Renal cortical epithelial cell (primary cell): ENCODE measurements at regions not wholly inside any gene's neighbourhood (a gene's known extent, or its start where the extent isn't known, plus 50 kb on each side); places are given as distances from the start of the nearest gene placed in this dataset.
A peak's percentile ranks its signal among the peaks of the same experiment; 100 is the strongest.

Source experiments
- DNase-seq: peaks from one replicate; pipeline ENCODE4 v3.0.0-alpha.2; 2011; ENCODE audit warnings: low read depth

DNA sequence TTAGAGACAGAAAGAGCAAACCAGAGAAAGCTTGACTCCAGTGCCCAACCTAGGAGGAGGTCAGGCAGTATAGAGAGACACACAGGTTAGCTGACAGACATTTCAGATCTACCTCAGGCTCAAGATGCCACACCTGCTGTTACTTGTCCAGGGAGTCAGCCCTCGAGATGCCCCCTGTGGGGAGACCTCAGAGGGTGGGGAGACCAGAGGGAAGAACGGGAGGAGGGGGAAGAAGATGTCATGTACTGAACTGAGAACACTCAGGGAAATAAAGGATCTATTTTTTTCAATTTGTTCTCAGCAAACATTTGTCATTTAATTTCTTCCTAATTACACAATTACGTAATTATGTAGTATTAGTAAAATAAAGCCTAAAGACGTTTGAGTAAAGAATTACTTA lies 196.3 kb upstream of the CADM1 start:
- no peak for DNase-seq

DNA sequence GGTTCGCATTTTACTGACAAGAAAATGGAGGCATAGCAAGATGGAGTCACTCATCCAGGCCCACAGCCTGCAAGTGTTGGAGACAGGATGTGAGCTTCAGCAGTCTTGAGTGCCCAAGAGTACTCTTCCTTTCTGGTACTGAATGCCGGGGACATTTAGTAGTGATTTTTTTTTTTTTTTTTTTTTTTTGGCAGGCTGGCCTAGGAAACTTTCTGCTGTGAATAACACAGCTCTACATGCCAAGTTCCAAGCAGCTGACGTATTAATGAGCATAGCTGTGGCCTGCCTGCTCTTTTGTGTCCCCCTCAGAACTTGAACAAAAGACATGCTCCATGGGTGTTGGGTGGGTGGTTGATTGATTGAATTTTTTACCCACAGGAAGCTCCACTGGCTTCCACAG lies 195.5 kb upstream of the CADM1 start:
- DNase-seq, result peak; percentile 29

DNA sequence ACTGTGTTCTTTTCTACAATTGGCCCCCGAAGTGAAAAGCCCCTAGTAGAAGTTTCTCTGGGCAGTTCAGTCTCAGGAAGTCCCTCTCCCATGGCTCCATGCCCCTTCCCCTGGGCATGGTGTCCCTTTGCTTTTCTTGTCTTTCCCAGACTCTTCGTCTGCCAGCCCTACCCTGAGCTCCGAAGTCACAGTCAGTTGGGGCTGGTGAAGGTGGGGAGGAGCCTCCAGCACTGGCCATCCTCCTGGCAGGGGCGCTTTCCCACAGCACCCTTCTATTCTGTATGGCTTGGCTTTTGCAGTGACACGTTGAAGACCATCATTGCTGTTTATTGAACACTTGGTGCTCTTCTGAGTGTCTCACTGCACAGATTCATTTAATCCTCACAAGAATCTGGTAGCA lies 195.1 kb upstream of the CADM1 start:
- no peak for DNase-seq

DNA sequence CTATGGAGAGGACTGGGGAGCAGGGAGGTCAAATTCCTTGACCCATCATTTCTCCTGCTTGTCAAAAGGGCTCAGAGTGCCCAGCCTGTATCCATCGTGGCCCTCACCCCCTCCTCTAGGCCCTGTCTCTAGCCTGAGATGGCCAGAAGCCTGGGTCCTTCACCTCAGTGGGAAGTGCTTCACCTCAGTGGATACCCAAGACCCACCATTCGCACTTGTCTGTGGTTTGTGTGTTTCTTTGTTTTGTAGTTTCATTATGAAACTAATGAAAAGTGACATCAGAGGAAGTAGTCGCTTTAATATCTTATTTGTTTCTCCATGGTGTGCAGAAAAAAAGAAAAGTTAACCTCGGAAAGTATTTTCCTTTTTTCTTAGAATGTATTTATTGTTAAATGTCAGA lies 194.0 kb upstream of the CADM1 start:
- DNase-seq, result no peak

DNA sequence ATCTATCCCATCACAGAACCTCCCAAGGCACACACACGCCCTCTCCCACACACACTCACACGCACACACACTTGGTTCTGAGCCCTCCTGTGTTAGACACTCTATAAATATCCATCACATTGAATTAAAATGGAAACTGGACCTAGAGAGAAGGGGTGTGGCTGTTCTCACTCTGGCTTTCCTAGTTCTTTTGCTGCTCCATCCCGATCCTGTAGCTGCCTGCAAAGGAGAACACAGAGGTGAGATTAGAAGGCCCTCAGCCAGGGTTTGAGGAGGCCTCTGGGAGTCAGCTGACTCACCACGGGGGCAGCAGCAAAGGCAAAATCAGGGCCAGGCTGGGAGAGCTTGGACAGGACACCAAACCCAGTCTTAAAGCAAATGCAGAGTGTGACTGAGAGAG lies 192.3 kb upstream of the CADM1 start:
- DNase-seq, result no peak

DNA sequence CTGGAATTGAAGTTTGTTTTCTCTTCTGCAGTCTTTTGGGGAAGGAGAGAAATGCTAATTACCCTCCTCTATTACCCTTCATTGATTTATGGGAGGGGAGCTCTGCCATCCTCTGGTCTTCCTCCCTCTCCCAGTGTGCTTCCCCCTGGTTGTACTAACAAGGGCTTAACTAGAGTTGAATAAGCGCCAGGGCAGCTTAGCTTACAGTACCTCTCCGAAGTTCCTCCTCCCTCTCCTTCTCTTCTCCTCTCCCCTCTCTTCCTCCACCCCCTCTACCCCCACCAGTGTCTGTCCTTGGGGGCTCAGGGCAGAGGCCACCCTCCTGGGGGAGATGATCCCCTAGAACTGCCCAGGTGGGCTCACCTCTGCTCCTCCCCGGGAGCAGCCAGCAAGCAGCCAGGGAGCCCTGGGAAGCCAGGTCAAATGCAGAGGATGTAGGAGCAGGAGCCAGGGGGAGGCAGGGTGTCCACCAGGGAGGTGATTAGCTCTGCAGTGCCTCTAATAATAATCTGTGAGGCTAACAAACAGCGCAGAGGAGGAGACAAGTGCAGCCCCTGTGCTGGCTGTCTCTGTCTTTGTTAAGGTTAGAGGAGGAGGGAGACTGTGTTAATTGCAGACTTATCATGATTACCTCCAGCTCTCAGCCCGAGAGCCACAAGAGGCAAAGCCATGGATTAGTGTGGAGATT lies 191.6 kb upstream of the CADM1 start:
- no peak for DNase-seq

DNA sequence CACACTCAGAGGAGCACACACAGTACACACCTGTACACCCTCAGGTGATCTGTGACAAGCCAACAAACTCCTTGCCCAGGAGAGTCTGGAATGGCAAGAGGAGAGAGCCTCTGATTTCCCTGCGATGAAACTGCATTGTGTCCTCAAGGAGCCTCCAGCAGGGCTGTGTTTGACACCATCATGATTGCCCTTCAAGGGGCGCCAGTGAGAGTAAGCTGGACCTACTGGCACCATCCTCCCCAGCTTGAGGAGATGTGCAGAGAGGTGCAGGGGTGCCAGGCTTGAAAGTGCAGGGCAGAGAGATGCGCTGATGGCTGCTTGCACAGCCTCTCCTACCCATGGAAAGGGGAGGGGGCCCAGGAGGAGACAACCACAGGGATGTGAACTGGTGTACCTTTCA lies 188.8 kb upstream of the CADM1 start:
- no peak for DNase-seq

DNA sequence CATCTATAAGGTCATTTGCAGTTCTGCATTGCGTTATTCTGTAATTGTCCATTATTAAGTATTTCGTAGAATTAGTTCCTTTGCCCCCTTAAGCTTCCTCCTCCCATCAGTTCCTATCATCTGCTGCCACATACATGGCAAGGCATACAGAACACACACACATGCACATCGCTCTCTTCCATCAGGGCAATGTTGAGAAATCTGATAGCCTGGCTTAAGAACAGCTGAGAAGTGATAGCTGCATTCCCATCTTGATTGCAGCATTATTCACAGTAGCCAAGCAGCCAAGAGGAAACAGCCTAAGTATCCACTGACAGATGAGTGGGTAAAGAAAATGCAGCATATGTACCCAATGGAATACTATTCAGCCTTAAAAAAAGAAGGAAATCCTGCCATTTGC lies 186.8 kb upstream of the CADM1 start:
- no peak for DNase-seq

DNA sequence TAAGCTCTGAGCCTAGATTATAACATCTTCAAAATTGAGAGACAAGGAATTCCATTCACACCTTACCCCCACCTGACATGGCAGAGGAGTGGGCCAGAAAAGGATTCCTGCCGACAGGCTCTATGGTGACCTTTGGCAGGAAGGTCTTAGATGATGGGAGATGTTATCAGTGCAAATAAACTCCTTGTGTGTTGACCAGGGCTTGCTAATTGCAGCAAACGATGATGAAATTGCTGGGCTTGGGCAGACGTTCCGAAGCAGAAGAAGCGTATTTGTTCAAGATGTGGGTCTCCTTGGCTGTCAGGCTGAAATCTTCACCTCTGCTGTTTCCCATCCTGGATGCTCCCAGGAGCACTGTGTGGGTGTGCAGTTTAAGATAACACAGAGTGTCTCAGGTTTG lies 183.7 kb upstream of the CADM1 start:
- no peak for DNase-seq

DNA sequence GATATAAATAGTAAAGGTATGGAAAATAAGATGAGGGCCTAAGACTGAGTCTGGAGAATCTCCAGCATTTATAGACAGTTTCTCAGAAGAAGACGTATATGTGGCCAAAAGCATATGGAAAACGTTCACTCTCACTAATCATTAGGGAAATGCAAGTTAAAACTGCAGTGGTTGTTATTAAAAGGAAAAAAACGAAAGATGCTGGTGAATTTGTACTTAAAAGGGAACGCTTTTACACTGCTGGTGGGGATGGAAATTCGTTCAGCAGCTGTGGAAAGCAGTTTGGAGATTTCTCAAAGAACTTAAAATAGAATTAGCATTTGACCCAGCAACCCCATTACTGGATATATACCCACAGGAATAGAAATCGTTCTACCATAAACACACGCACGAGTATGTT lies 180.5 kb upstream of the CADM1 start:
- DNase-seq, result no peak

DNA sequence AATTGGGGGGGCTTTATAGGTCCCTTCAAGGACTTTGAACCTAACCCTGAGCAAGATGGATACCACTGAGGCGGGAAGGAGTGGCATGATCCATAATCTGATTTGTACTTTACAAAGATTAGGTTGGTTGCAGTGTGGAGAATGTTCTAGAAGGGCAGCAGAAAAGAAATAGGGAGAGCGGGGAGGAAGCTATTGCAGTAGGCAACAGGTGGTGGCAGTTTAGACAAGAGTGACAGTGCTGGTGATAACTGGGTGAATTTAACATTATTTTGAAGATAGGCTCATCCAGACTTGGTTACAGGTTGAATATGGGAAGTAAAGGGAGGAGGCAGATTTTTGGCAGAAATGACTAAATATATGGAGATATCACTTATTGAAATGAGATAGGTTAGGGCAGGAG lies 179.9 kb upstream of the CADM1 start:
- no peak for DNase-seq

DNA sequence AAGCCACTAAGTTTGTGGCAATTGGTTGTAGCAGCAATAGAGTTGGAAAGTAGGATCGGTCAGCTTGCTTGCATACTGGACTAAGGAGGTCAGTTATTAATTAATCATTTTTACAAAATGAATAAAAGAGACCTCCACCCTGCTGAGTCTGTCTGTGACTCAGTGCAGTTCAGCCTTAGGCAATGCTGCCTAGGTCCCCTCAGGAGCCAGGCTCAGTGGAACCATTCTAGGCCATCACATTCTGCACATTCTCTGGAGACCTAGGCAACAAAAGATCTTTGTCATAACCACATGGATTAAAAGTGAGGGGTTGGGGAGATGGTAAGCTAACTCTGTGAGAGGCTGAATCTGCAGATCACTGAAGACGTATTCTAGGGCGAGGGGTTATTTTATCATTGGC lies 178.7 kb upstream of the CADM1 start:
- DNase-seq, result peak; percentile 65

DNA sequence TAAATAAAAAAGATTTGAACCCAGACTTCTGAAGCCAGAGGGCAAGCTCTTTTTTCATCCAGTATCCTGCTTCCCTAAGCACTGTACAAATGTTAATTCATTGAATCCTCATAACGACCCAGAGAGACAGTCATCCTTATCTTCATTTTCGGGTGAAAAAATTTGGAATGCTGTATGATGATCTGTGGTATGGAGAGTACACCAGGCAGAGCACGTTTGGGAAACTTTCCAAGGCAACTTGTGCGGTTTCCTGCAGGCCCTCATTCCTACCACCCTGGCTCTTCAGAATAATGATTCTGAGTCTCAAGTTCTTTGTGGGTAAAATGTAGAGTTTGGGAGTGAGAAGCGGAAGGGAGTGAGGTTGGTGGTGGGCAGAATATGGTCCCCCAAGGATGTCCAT lies 177.9 kb upstream of the CADM1 start:
- no peak for DNase-seq

DNA sequence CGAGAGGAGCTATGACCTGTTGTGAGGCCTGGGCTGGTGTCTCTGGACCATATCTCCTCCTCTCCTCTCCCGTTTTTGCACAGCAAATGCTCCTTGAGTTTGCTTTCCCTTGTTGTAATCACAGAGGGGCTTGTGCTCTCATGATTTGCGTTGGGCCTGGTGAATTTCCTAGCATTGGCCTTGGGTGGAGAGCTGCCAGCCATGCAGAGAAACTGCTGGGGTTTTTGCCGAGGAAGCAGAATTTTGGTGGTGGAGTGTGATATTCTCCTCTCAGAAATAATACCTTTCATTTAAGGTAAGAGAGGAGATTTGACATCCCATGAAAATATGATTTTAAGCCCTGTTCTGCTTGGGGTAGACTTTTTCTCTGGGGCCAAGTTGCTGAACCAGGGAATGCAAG lies 175.7 kb upstream of the CADM1 start:
- no peak for DNase-seq

DNA sequence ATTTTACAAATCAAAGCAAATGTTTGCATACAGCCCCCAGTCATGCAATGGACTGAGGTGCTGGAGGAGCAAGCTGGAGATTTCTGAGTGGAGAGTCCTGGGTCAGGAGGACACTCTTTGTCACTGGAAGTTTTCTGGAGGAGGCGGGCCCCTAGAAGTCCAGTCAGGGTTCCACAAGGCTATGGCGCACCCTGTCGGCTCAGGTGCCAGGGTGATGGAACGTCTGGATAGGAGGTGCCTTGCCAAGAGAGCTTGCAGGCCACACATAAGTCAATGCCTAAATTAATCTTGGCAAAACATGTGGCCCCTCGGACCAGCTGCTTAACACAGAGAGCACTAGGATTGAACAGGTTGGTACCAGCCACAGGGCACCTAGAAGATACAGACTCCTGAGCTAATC lies 174.7 kb upstream of the CADM1 start:
- DNase-seq, result no peak

DNA sequence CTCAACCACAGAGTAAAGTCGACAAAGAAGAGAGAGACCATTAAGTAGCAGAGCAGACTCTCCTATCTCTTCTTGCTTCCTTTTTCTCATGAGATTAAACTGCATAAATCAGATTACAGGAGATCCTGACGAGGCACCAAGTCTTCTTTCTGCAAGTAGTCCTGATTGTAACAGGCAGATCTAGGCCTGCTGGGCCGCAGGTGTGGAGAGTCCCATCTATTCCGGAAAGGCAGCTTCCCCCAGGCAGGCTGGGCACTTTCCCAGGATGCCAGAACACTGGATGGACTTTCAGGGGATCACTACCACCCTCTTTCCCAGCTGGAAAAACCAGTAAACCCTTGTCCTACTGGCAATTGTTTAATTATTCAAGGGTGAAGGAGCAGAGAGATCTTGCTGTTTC lies 173.0 kb upstream of the CADM1 start:
- DNase-seq, result no peak

DNA sequence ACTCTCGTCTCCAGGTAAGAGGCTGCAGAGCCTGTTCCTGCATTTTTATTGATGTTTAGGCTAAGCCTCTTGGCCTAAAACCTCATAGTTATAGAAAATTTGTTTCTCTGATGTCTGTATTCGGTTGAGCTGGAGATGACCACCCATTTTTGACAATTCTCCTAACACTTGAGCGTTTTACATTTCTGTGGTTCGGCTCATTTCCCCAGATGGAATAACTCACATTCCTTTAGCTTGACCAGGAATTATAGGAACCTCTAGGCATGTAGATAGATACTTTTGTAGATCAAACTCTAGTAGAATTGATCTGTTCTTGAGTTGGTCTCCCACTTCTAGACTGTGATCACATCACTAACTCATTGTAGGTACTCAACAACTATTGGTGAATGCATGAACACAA lies 172.6 kb upstream of the CADM1 start:
- peak; percentile 69 for DNase-seq

DNA sequence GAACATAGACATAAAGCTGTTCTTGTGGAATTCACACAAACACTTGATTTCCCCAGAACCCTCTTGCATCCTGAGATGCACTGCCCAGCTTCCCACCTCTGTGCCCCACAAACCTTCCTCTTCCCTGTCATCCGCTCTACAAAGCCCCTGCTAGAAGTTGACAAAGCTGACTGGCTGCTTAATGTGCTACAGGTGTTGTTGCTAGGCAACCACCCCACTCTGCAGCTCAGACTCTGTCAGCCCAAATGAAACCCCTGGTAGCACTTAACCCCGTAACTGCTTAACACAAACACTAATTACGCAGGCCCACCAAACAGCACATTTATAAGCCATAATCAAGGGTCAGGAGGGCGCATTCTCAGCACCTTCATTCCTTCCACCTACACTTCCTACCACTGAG lies 172.0 kb upstream of the CADM1 start:
- DNase-seq, result no peak

DNA sequence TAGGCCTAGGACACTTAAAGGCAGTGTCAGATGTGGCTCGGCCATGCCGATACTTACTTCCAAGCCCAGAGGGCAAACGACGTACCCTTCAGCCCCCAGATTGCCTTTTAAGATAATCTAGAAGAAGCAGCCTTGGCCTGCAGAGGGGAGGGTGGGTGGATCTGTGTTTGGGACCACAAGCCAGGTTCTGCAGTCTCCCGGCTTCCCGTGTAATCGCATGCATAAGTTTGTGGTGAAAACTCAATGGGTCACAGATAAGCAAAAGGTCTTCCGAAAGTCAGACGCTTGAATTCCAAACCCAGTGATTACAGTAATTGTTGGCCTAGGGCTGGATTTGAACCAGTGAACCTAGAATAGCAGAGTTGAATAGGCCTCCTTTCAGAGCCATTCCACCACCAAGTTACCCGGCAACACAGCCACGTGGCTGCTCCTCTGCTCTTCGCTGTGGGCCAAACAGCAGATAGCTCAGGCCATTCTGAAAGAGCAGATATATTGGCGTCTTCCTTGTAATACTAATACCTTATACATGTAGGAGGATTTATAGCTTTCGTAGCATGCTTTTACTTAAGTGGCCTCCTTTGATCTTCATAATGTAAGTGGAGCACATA lies 170.8 kb upstream of the CADM1 start:
- DNase-seq, result no peak

DNA sequence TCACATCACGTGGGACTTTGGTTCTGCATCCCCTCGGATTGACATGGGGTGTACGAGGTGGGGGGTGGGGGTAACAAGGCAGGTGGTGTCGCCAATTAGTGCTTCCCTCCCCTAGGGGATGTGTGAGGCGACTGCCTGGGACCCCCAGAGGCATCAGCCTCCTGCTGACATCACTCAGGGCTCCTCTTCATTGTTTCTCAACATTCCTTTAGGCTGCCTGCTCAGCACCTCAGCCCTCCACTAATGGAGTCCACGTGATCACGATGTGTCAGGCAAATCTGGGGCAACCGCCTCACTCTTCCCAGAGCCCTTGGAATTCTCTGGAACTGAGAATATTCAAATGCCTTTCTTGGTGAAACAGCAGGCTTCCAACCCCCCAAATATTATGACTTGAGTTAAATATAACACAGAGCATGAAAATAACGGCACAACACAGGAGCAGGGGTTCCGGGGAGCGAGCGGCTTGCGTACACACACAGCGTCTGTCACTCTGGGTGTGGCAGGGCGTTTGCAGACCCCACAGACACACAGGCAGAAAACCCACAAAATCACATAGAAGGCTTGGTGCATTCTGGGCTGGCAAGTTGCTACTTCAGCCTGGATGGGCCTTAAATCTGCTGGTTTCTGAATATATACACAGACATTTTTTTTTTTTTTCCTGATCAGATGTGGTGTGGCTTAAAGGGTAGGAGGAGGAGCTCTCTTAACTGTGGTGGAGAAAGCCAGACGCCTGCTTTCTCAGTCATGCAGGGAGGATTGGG lies 170.1 kb upstream of the CADM1 start:
- no peak for DNase-seq

DNA sequence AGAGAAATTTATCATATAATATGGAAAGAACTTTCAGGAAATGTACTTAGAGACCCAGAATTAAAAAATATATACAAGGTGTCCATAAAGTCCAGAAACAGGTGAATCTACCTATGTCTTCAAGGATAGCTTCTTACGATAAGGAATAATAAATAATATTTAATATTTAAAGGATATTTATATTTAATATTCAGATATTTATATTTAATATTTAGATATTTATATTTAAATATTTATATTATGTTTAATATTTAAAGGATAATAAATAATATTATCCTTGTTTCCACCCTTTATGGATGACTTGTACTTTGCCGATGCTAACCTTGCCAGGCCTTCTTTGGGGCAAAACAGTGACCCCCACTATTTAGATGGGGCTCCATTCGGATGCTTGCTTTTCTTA lies 169.5 kb upstream of the CADM1 start:
- no peak for DNase-seq

DNA sequence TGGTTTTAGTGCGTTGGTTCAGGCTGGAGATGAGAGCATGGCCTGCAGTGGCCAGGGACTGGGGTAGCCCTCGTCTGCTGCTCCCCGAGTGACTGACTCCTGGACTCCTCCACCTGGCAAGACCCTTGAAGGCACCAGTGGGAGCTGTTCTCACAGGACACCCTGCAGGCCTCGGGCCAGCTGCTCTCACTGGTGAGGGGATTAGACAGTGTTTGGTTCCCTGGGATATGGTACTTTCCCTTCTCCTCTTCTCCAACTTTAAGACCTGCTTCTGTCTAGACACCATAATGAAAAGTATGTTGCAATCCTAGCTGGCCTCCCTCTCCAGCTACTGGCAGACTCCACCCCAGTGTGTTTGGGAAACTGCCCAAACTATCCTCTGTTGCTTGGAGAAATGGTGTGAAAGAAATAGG lies 168.8 kb upstream of the CADM1 start:
- DNase-seq, result peak; percentile 66

DNA sequence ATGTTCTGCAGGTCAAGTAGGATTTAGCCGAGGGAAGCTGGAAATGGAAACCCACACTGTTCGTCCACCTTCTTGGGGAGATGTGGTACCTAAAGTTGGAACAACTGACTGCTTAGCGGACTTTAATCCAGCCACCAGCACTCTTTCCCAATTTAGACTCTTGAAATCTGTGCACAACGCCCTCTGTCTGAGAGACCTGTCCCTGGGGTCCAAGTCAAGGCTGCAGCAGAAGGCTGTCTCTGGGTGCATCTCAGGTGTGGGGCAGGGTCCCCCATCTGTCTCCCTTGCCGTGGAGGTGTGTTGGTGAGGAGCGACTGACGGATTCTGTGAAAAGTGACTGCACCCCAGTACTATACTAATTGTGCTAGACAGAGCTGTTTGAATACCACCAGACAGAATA lies 168.2 kb upstream of the CADM1 start:
- DNase-seq, result no peak
